SK-N-SH treated with all-trans-retinoic acid at 6 μM for 48 hours (cell line): ENCODE measurements at regions not wholly inside any gene's neighbourhood (a gene's known extent, or its start where the extent isn't known, plus 50 kb on each side); places are given as distances from the start of the nearest gene placed in this dataset.

Experiments used
- ATAC-seq: fragments of 200-7000 bp; cut with Tn5 transposase; 3 replicates; pipeline ENCODE4 v1.9.1; 2020; ENCODE audit warnings: mild to moderate bottlenecking, moderate library complexity
- BACH2 ChIP-seq: fragments of 250-450 bp; sonication (Bioruptor Pico); IDR thresholded peaks from 2 replicates; pipeline ENCODE4 v1.9.0; 2021; ENCODE audit warnings: mild to moderate bottlenecking, borderline replicate concordance
- CSDC2 ChIP-seq: fragments of 250-450 bp; sonication (Bioruptor Pico); IDR thresholded peaks from 2 replicates; pipeline ENCODE4 v1.5.0; 2020; ENCODE audit warnings: mild to moderate bottlenecking, moderate library complexity
- CSRNP3 ChIP-seq: fragments of 250-450 bp; sonication (Bioruptor Pico); IDR thresholded peaks from 2 replicates; pipeline ENCODE4 v1.5.1; 2021; ENCODE audit warnings: mild to moderate bottlenecking, moderate library complexity
- ESRRG ChIP-seq: fragments of 250-450 bp; sonication (Bioruptor Pico); IDR thresholded peaks from 2 replicates; pipeline ENCODE4 v1.6.1; 2021; ENCODE audit warnings: mild to moderate bottlenecking
- GLIS3 ChIP-seq: fragments of 250-450 bp; sonication (Bioruptor Pico); IDR thresholded peaks from 2 replicates; pipeline ENCODE4 v1.5.0; 2020; ENCODE audit warnings: mild to moderate bottlenecking, moderate library complexity
- ISL1 ChIP-seq: fragments of 250-450 bp; sonication (Bioruptor Pico); IDR thresholded peaks from 2 replicates; pipeline ENCODE4 v2.1.2; 2022; ENCODE audit warnings: mild to moderate bottlenecking, moderate library complexity
- OSR1 ChIP-seq: fragments of 250-450 bp; sonication (Bioruptor Pico); IDR thresholded peaks from 2 replicates; pipeline ENCODE4 v1.8.0; 2022; ENCODE audit warnings: moderate library complexity, mild to moderate bottlenecking, inconsistent platforms
- POU6F1 ChIP-seq: fragments of 250-450 bp; sonication (Bioruptor Pico); IDR thresholded peaks from 2 replicates; pipeline ENCODE4 v1.8.0; 2021; ENCODE audit warnings: low read depth, mild to moderate bottlenecking, moderate library complexity, borderline replicate concordance
- PPARA ChIP-seq: fragments of 250-450 bp; sonication (Bioruptor Pico); IDR thresholded peaks from 2 replicates; pipeline ENCODE4 v1.5.0; 2020; ENCODE audit warnings: mild to moderate bottlenecking, borderline replicate concordance
- RARB ChIP-seq: fragments of 250-450 bp; sonication (Bioruptor Pico); IDR thresholded peaks from 2 replicates; pipeline ENCODE4 v1.8.0; 2021; ENCODE audit warnings: mild to moderate bottlenecking, moderate library complexity
- TCF4 ChIP-seq: fragments of 250-450 bp; sonication (Bioruptor Pico); IDR thresholded peaks from 2 replicates; pipeline ENCODE4 v1.8.0; 2021; ENCODE audit warnings: mild to moderate bottlenecking, moderate library complexity, borderline replicate concordance
- ZFP3 ChIP-seq: fragments of 250-450 bp; sonication (Bioruptor Pico); IDR thresholded peaks from 2 replicates; pipeline ENCODE4 v1.5.0; 2020; ENCODE audit warnings: mild to moderate bottlenecking, moderate library complexity
- ZNF565 ChIP-seq: fragments of 450-650 bp; formaldehyde crosslinking; conservative IDR thresholded peaks from 2 replicates; pipeline ENCODE4 v1.5.0; 2020; ENCODE audit warnings: low read depth, mild to moderate bottlenecking, moderate library complexity
- ZNF70 ChIP-seq: fragments of 450-650 bp; formaldehyde crosslinking; IDR thresholded peaks from 2 replicates; pipeline ENCODE4 v1.5.0; 2020; ENCODE audit warnings: mild to moderate bottlenecking, moderate library complexity
- ZNF8 ChIP-seq: fragments of 450-650 bp; formaldehyde crosslinking; IDR thresholded peaks from 2 replicates; pipeline ENCODE4 v1.5.0; 2020; ENCODE audit warnings: mild to moderate bottlenecking, moderate library complexity
- TF ChIP-seq, protein P1 (sequence below): fragments of 250-450 bp; sonication (Bioruptor Pico); IDR thresholded peaks from 2 replicates; pipeline ENCODE4 v1.5.0; 2020; ENCODE audit warnings: mild to moderate bottlenecking, moderate library complexity
- TF ChIP-seq, protein P2 (sequence below): fragments of 250-450 bp; sonication (Bioruptor Pico); IDR thresholded peaks from 2 replicates; pipeline ENCODE4 v1.5.1; 2020; ENCODE audit warnings: low read depth, mild to moderate bottlenecking, moderate library complexity

DNA sequence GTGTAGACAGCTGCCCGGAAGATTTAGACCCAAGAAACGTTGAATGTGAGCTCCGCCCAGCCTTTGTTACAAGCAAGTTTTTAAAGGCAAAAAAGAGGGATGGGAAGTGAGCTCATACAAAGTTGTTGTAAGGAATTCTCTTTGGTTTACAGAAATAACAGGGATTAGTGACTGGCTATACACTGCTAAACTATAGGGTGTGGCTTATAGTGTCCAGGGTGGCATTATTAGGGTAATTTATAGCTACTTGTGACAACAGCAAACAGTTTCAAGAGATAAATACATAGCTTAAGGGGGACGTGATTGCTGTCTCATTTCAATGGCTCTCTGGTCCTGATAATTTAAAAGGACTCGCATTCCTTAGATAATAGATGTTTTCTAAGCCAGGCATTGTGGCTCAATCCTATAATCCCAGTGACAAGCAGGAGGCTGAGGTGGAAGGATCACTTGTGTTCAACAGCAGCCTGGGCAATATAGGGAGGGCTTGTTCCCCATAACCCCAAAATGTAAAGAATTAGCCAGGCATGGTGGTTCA lies 66.5 kb upstream of the TGIF1 start (continued):
- TF ChIP-seq, protein P1, sequence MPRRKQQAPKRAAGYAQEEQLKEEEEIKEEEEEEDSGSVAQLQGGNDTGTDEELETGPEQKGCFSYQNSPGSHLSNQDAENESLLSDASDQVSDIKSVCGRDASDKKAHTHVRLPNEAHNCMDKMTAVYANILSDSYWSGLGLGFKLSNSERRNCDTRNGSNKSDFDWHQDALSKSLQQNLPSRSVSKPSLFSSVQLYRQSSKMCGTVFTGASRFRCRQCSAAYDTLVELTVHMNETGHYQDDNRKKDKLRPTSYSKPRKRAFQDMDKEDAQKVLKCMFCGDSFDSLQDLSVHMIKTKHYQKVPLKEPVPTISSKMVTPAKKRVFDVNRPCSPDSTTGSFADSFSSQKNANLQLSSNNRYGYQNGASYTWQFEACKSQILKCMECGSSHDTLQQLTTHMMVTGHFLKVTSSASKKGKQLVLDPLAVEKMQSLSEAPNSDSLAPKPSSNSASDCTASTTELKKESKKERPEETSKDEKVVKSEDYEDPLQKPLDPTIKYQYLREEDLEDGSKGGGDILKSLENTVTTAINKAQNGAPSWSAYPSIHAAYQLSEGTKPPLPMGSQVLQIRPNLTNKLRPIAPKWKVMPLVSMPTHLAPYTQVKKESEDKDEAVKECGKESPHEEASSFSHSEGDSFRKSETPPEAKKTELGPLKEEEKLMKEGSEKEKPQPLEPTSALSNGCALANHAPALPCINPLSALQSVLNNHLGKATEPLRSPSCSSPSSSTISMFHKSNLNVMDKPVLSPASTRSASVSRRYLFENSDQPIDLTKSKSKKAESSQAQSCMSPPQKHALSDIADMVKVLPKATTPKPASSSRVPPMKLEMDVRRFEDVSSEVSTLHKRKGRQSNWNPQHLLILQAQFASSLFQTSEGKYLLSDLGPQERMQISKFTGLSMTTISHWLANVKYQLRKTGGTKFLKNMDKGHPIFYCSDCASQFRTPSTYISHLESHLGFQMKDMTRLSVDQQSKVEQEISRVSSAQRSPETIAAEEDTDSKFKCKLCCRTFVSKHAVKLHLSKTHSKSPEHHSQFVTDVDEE (CRISPR knock-in tag): no peak
- TF ChIP-seq ZNF8 (no peak), ESRRG (CRISPR knock-in tag) (no peak), OSR1 (CRISPR knock-in tag) (no peak), CSDC2 (CRISPR knock-in tag) (no peak), ISL1 (CRISPR knock-in tag) (no peak)
- TF ChIP-seq, protein P2, sequence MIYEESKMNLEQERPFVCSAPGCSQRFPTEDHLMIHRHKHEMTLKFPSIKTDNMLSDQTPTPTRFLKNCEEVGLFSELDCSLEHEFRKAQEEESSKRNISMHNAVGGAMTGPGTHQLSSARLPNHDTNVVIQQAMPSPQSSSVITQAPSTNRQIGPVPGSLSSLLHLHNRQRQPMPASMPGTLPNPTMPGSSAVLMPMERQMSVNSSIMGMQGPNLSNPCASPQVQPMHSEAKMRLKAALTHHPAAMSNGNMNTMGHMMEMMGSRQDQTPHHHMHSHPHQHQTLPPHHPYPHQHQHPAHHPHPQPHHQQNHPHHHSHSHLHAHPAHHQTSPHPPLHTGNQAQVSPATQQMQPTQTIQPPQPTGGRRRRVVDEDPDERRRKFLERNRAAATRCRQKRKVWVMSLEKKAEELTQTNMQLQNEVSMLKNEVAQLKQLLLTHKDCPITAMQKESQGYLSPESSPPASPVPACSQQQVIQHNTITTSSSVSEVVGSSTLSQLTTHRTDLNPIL (CRISPR knock-in tag): no peak

GRCh38 chr18:3384664-3385563 lies 65.1 kb upstream of the TGIF1 start:
- no peak for ATAC-seq

DNA sequence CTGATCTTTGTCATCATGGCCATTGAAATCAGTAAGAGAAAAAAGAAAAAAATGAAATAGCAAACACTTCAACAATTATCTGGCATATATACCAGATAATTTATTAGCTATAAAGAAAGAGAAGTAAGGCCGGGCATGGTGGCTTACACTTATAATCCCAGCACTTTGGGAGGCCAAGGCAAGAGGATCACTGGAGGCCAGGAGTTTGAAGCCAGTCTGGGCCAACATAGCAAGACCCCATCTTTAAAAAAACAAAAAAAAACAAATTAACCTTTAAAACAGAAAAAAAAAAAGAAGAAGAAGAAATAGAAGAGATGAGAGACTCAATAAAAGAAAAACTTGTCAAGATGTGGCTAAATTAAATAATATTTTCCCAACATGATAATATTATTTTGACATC lies 61.6 kb upstream of the TGIF1 start:
- no peak for ATAC-seq
- TF ChIP-seq RARB (CRISPR knock-in tag): no peak
- no peak for TF ChIP-seq PPARA (CRISPR knock-in tag)
- no peak for TF ChIP-seq GLIS3

More at GRCh38 chr18:3384664-3385563, 65.1 kb upstream of the TGIF1 start:
- TF ChIP-seq TCF4 (CRISPR knock-in tag) (no peak), ZNF565 (no peak), POU6F1 (CRISPR knock-in tag) (no peak), ZNF70 (CRISPR knock-in tag) (no peak), BACH2 (CRISPR knock-in tag) (no peak), ZFP3 (no peak)
- TF ChIP-seq, all 23 proteins: peak for 0

DNA sequence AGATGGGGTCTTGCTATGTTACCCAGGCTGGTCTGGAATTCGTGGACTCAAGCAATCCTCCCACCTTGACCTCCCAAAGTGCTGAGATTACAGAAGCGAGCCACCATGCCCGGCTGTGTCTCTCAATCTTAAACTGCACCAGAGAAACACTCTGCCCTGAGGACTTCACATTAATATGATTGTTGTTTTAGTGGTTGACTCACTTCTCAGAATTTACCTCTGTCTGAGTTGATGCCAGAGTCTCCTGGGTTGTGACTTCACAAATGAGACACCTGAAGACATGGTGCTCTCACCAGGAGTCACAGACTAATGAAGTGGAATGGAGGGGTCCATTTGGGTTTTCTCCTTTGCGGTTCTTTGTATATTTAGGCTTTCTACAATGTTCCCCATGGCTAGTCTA lies 61.0 kb upstream of the TGIF1 start:
- TF ChIP-seq, protein P1 (CRISPR knock-in tag): no peak
- TF ChIP-seq PPARA (CRISPR knock-in tag): no peak
- no peak for ATAC-seq

GRCh38 chr18:3389977-3390376 lies 60.0 kb upstream of the TGIF1 start:
- ATAC-seq: no peak
- TF ChIP-seq ZNF565 (no peak), TCF4 (CRISPR knock-in tag) (no peak), ZNF8 (no peak), POU6F1 (CRISPR knock-in tag) (no peak), CSRNP3 (CRISPR knock-in tag) (no peak)
- TF ChIP-seq, protein P1 (CRISPR knock-in tag): no peak
